GM10266 (cell line): ENCODE measurements at regions not wholly inside any gene's neighbourhood (a gene's known extent, or its start where the extent isn't known, plus 50 kb on each side); places are given as distances from the start of the nearest gene placed in this dataset.

Experiments
- DNase-seq: peaks from one replicate; pipeline ENCODE4 v3.0.0; 2012; ENCODE audit errors: extremely low spot score
- CTCF ChIP-seq: IDR thresholded peaks from 2 replicates; pipeline ENCODE4 v1.5.1; 2012; ENCODE audit warnings: mild to moderate bottlenecking, low read depth; ENCODE audit not compliant: control insufficient read depth, insufficient read depth; ENCODE audit errors: missing control alignments

GRCh38 chr13:38160131-38160530 lies 189.5 kb upstream of the UFM1 start:
- no peak for TF ChIP-seq CTCF
- DNase-seq: no peak

- TF ChIP-seq CTCF: no peak
- DNase-seq: no peak
These were observed 189.9 kb upstream of the UFM1 start for GRCh38 chr13:38159710-38160109.

GRCh38 chr13:38147050-38147449 lies 202.6 kb upstream of the UFM1 start:
- no peak for TF ChIP-seq CTCF
- DNase-seq: no peak

GRCh38 chr13:38141792-38142191 lies 207.9 kb upstream of the UFM1 start:
- no peak for DNase-seq
- no peak for TF ChIP-seq CTCF

- DNase-seq: no peak
- no peak for TF ChIP-seq CTCF
These were observed 214.1 kb upstream of the UFM1 start for GRCh38 chr13:38135592-38135991.

- no peak for TF ChIP-seq CTCF
- DNase-seq: no peak
These were observed 228.4 kb upstream of the UFM1 start for GRCh38 chr13:38121267-38121666.

- no peak for TF ChIP-seq CTCF
These were observed 234.3 kb upstream of the TRPC4 start for GRCh38 chr13:38103851-38104250.

GRCh38 chr13:38099751-38100150 lies 230.2 kb upstream of the TRPC4 start:
- DNase-seq: no peak
- TF ChIP-seq CTCF: no peak

More at GRCh38 chr13:38103851-38104250, 234.3 kb upstream of the TRPC4 start:
- no peak for DNase-seq
